HG03196 (cell line): ENCODE measurements at regions not wholly inside any gene's neighbourhood (a gene's known extent, or its start where the extent isn't known, plus 50 kb on each side); places are given as distances from the start of the nearest gene placed in this dataset.

Experiments
- ATAC-seq: cut with Tn5 transposase; IDR thresholded peaks from one replicate; pipeline ENCODE4 v1.9.1; 2021; ENCODE audit not compliant: unreplicated experiment

- no peak for ATAC-seq
Observed at GRCh38 chr12:89020689-89021088, 331.6 kb downstream of the DUSP6 start.

GRCh38 chr12:89020121-89020480 is 332.2 kb downstream of the DUSP6 start:
- ATAC-seq = no peak

- peak; percentile 93 for ATAC-seq
Observed at GRCh38 chr12:89019439-89020120, 332.7 kb downstream of the DUSP6 start.

GRCh38 chr12:89016970-89017778 is 335.1 kb downstream of the DUSP6 start:
- ATAC-seq = no peak

- no peak for ATAC-seq
Observed at GRCh38 chr12:89015419-89015818, 336.9 kb downstream of the DUSP6 start.

GRCh38 chr12:88998421-88998820 is 353.9 kb downstream of the DUSP6 start:
- ATAC-seq = no peak

GRCh38 chr12:88996200-88996788 is 356.0 kb downstream of the DUSP6 start:
- no peak for ATAC-seq

GRCh38 chr12:88994971-88995370 is 357.3 kb downstream of the DUSP6 start:
- no peak for ATAC-seq

- ATAC-seq = no peak
Observed at GRCh38 chr12:88994537-88994936, 357.8 kb downstream of the DUSP6 start.

GRCh38 chr12:88993651-88994050 is 358.6 kb downstream of the DUSP6 start:
- ATAC-seq = no peak

GRCh38 chr12:88986056-88986455 is 366.2 kb downstream of the DUSP6 start:
- ATAC-seq = no peak

GRCh38 chr12:88985631-88986030 is 366.7 kb downstream of the DUSP6 start:
- ATAC-seq = no peak

GRCh38 chr12:88985011-88985410 is 367.3 kb downstream of the DUSP6 start:
- no peak for ATAC-seq

- ATAC-seq = no peak
Observed at GRCh38 chr12:88982694-88983093, 369.6 kb downstream of the DUSP6 start.

GRCh38 chr12:88977115-88977514 is 375.2 kb downstream of the DUSP6 start:
- ATAC-seq = no peak

GRCh38 chr12:88973998-88974397 is 378.3 kb downstream of the DUSP6 start:
- no peak for ATAC-seq

GRCh38 chr12:88970740-88971139 is 381.6 kb downstream of the DUSP6 start:
- ATAC-seq = no peak

- no peak for ATAC-seq
Observed at GRCh38 chr12:88969127-88969526, 383.2 kb downstream of the DUSP6 start.

GRCh38 chr12:88960213-88960878 is 380.1 kb upstream of the KITLG start:
- no peak for ATAC-seq

GRCh38 chr12:88958946-88959345 is 378.7 kb upstream of the KITLG start:
- no peak for ATAC-seq

- no peak for ATAC-seq
Observed at GRCh38 chr12:88958153-88958552, 377.9 kb upstream of the KITLG start.

GRCh38 chr12:88957358-88957757 is 377.1 kb upstream of the KITLG start:
- ATAC-seq = no peak
